SK-N-SH (cell line): ENCODE measurements at regions not wholly inside any gene's neighbourhood (a gene's known extent, or its start where the extent isn't known, plus 50 kb on each side); places are given as distances from the start of the nearest gene placed in this dataset.

Experiments
- CTCF ChIA-PET: fragments of 300-600, 350-600 bp; formaldehyde crosslinking; extraction: SDS; loops from one replicate; lab custom pipeline; 2021; lab: Yijun Ruan, JAX
- POLR2A ChIA-PET: fragments of 350-600 bp; sonication (Branson Sonifier 250); formaldehyde crosslinking; extraction: SDS; loops from one replicate; lab custom pipeline; 2020; ENCODE audit warnings: antibody characterized with exemption, inconsistent platforms; lab: Yijun Ruan, JAX
- DNase-seq: peaks from one replicate; pipeline ENCODE4 v3.0.0; 2012
- H2AFZ ChIP-seq: fragments of 200-600 bp; sonication (generic); 2 replicates; pipeline ENCODE4 v1.8.1; 2016; ENCODE audit warnings: antibody characterized with exemption, mild to moderate bottlenecking, low read depth
- H3F3A ChIP-seq: fragments of 200-600 bp; sonication (generic); replicated peaks from 2 replicates; pipeline ENCODE3; 2016; ENCODE audit warnings: antibody characterized with exemption, mild to moderate bottlenecking; ENCODE audit not compliant: insufficient read depth
- H3K27ac ChIP-seq, 2 experiments: fragments of 200-500 bp in 1 of 2; fragments of 200-600 bp in 1 of 2; sonication (Bioruptor generic) in 1 of 2; sonication (generic), shearing (Covaris generic) in 1 of 2; 2 replicates each; pipeline versions ENCODE4 v1.5.1 to v1.6.1; 2014 to 2016; ENCODE audit warnings: low read depth in 2 of 2, inconsistent platforms in 1 of 2, low read length in 1 of 2, mild to moderate bottlenecking in 1 of 2, mixed read lengths in 1 of 2
- H3K27me3 ChIP-seq: fragments of 200-600 bp; sonication (generic), shearing (Covaris generic); 2 replicates; pipeline ENCODE4 v1.6.1; 2016; ENCODE audit warnings: mixed run types; ENCODE audit not compliant: insufficient read depth
- H3K36me3 ChIP-seq, 2 experiments: fragments of 200-500 bp in 1 of 2; fragments of 200-600 bp in 1 of 2; sonication (Bioruptor generic) in 1 of 2; sonication (generic) in 1 of 2; replicated peaks in 1 of 2; 2 replicates each; pipeline versions ENCODE3 to v1.5.1; 2014 to 2016; ENCODE audit warnings: low read length in 1 of 2, mild to moderate bottlenecking in 1 of 2; ENCODE audit not compliant: insufficient read depth in 2 of 2, control insufficient read depth in 1 of 2
- H3K4me1 ChIP-seq, 2 experiments: fragments of 200-500 bp in 1 of 2; fragments of 200-600 bp in 1 of 2; sonication (Bioruptor generic) in 1 of 2; sonication (generic), shearing (Covaris generic) in 1 of 2; 2 replicates each; pipeline versions ENCODE4 v1.5.1 to v1.6.1; 2014 to 2016; ENCODE audit warnings: low read depth in 1 of 2, low read length in 1 of 2, mixed run types in 1 of 2; ENCODE audit not compliant: insufficient read depth in 2 of 2, control insufficient read depth in 1 of 2
- H3K4me2 ChIP-seq: fragments of 200-600 bp; sonication (generic), shearing (Covaris generic); 2 replicates; pipeline ENCODE4 v1.6.1; 2017; ENCODE audit warnings: mixed run types
- H3K4me3 ChIP-seq, 2 experiments: fragments of 200-500 bp in 1 of 2; fragments of 200-600 bp in 1 of 2; sonication (Bioruptor generic) in 1 of 2; sonication (generic), shearing (Covaris generic) in 1 of 2; 2 replicates each; pipeline versions ENCODE4 v1.5.1 to v1.8.1; 2014 to 2016; ENCODE audit warnings: low read depth in 2 of 2, inconsistent platforms in 1 of 2, low read length in 1 of 2, mild to moderate bottlenecking in 1 of 2, mixed read lengths in 1 of 2, moderate library complexity in 1 of 2
- H3K79me2 ChIP-seq: fragments of 200-600 bp; sonication (generic); 2 replicates; pipeline ENCODE4 v1.8.1; 2017; ENCODE audit warnings: mild to moderate bottlenecking; ENCODE audit not compliant: insufficient read depth
- H3K9ac ChIP-seq: fragments of 200-600 bp; sonication (generic); 2 replicates; pipeline ENCODE4 v1.6.1; 2017; ENCODE audit warnings: mixed run types
- H3K9me2 ChIP-seq: fragments of 200-600 bp; sonication (generic); 2 replicates; pipeline ENCODE4 v1.6.1; 2017; ENCODE audit warnings: mixed run types
- H3K9me3 ChIP-seq: fragments of 200-600 bp; sonication (generic); 2 replicates; pipeline ENCODE4 v1.6.1; 2017; ENCODE audit warnings: mixed run types, mild to moderate bottlenecking, moderate library complexity
- H4K20me1 ChIP-seq: fragments of 200-600 bp; sonication (generic); 2 replicates; pipeline ENCODE4 v1.6.1; 2017; ENCODE audit warnings: mild to moderate bottlenecking, mixed run types; ENCODE audit not compliant: insufficient read depth
- FOXJ3 ChIP-seq: sonication (generic); formaldehyde crosslinking; IDR thresholded peaks from 2 replicates; pipeline ENCODE4 v1.5.1; 2020; ENCODE audit warnings: mild to moderate bottlenecking, missing genetic modification reagents
- FOXM1 ChIP-seq: IDR thresholded peaks from 2 replicates; pipeline ENCODE4 v1.4.0; 2012; ENCODE audit warnings: low read depth, mild to moderate bottlenecking
- GABPA ChIP-seq: IDR thresholded peaks from 2 replicates; pipeline ENCODE4 v1.4.0; 2012; ENCODE audit warnings: low read depth, mild to moderate bottlenecking
- GATA2 ChIP-seq: sonication (generic); formaldehyde crosslinking; IDR thresholded peaks from 2 replicates; pipeline ENCODE4 v1.5.0; 2020; ENCODE audit warnings: mild to moderate bottlenecking, missing genetic modification reagents
- IRF3 ChIP-seq: fragments of 150-350 bp; IDR thresholded peaks from 2 replicates; pipeline ENCODE4 v1.6.1; 2016; ENCODE audit warnings: mild to moderate bottlenecking, low read depth, low read length
- JUND ChIP-seq: IDR thresholded peaks from 2 replicates; pipeline ENCODE4 v1.4.0; 2012
- MEF2A ChIP-seq: IDR thresholded peaks from 2 replicates; pipeline ENCODE4 v1.4.0; 2012; ENCODE audit warnings: low read depth, borderline replicate concordance
- MXI1 ChIP-seq: IDR thresholded peaks from 2 replicates; pipeline ENCODE4 v1.6.1; 2012; ENCODE audit warnings: mild to moderate bottlenecking, low read depth, low read length, improper control_type of control experiment
- NFIC ChIP-seq: IDR thresholded peaks from 2 replicates; pipeline ENCODE4 v1.4.0; 2012; ENCODE audit warnings: borderline replicate concordance
- PBX3 ChIP-seq: IDR thresholded peaks from 2 replicates; pipeline ENCODE4; 2012
- POLR2AphosphoS5 ChIP-seq: IDR thresholded peaks from 2 replicates; pipeline ENCODE4 v1.6.1; 2012; ENCODE audit warnings: low read depth, low read length
- REST ChIP-seq: IDR thresholded peaks from 2 replicates; pipeline ENCODE4 v1.6.1; 2012; ENCODE audit warnings: mild to moderate bottlenecking, low read depth, low read length, moderate library complexity
- RFX5 ChIP-seq: IDR thresholded peaks from 2 replicates; pipeline ENCODE4 v1.6.1; 2012; ENCODE audit warnings: mild to moderate bottlenecking, improper control_type of control experiment, low read length
- RXRA ChIP-seq: IDR thresholded peaks from 2 replicates; pipeline ENCODE4 v1.4.0; 2012; ENCODE audit warnings: low read depth, mild to moderate bottlenecking, borderline replicate concordance
- TCF12 ChIP-seq: IDR thresholded peaks from 2 replicates; pipeline ENCODE4 v1.4.0; 2012
- WGBS: methylation state at CpG from one replicate; pipeline ENCODE4 v1.1.6; 2017; ENCODE audit warnings: low lambda C conversion rate; 5-methylcytosine and 5-hydroxymethylcytosine counted together

GRCh38 chr2:224208443-224208842 is 169.4 kb upstream of the SERPINE2 start:
- Histone ChIP-seq H3K36me3 (no peaks in the 10 kb centered on the region), H3K9me2 (no peaks in the 10 kb centered on the region), H3K79me2 (no peaks in the 10 kb centered on the region), H3K4me2 (no peak overlapping the region), H3F3A (no peaks in the 10 kb centered on the region), H3K4me3 (no peak overlapping the region), H3K27me3 (no peaks in the 10 kb centered on the region), H3K9ac (no peak overlapping the region), H4K20me1 (no peaks in the 10 kb centered on the region), H3K27ac (no peak overlapping the region), H3K9me3 (no peaks in the 10 kb centered on the region), H2AFZ (no peak overlapping the region), H3K4me1 (peaks cover 10 to 15% of the 10 kb centered on the region in 2 experiments)
- CTCF ChIA-PET, result no interaction called here
- POLR2A ChIA-PET, result no interaction called here
- 70% methylated on average over 1 of the region's 1 CpG for WGBS
- TF ChIP-seq RFX5 (no peak), JUND (no peak), NFIC (no peak), MXI1 (no peak), GABPA (no peak), POLR2AphosphoS5 (no peak), TCF12 (no peak), IRF3 (no peak), MEF2A (no peak), FOXJ3 (CRISPR knock-in tag) (no peak), FOXM1 (no peak), REST (no peak), RXRA (no peak), PBX3 (no peak), GATA2 (CRISPR knock-in tag) (no peak)
- DNase-seq, result no peak
